HFFc6 (cell line): ENCODE measurements at regions not wholly inside any gene's neighbourhood (a gene's known extent, or its start where the extent isn't known, plus 50 kb on each side); places are given as distances from the start of the nearest gene placed in this dataset.

ENCODE experiments used
- DNase-seq: peaks from one replicate; pipeline ENCODE4 v3.0.0-alpha.2; 2018
- H3K27ac Mint-ChIP-seq: 2 replicates; pipeline ENCODE4 v1.8.0; 2020; ENCODE audit warnings: mild to moderate bottlenecking, mixed read lengths
- H3K27me3 Mint-ChIP-seq: 2 replicates; pipeline ENCODE4 v1.8.0; 2021; ENCODE audit warnings: mild to moderate bottlenecking, moderate library complexity, mixed read lengths; ENCODE audit not compliant: insufficient read depth
- H3K36me3 Mint-ChIP-seq: 2 replicates; pipeline ENCODE4 v1.8.0; 2021; ENCODE audit warnings: low read depth, mixed read lengths
- H3K4me1 Mint-ChIP-seq: 2 replicates; pipeline ENCODE4 v1.8.0; 2020; ENCODE audit warnings: low read depth, mixed read lengths
- H3K4me3 Mint-ChIP-seq: 2 replicates; pipeline ENCODE4 v1.8.0; 2020; ENCODE audit warnings: mild to moderate bottlenecking, moderate library complexity, mixed read lengths
- H3K9me3 Mint-ChIP-seq: 2 replicates; pipeline ENCODE4 v1.8.0; 2020; ENCODE audit warnings: mild to moderate bottlenecking, mixed read lengths
- CTCF ChIP-seq: fragments of 200-600 bp; sonication (generic); IDR thresholded peaks from 2 replicates; pipeline ENCODE4 v1.5.0; 2021; ENCODE audit warnings: antibody characterized with exemption, mild to moderate bottlenecking

- H3K27me3 Mint-ChIP-seq = no peaks in the 10 kb centered on the region; the same call in none of the 2 replicates
- no peak for TF ChIP-seq CTCF
- H3K4me1 Mint-ChIP-seq = peaks cover 30% of the 10 kb centered on the region
- no peaks in the 10 kb centered on the region; the same call in 1 of the 2 replicates for H3K36me3 Mint-ChIP-seq
- no peak overlapping the region for H3K4me3 Mint-ChIP-seq
- no peaks in the 10 kb centered on the region for H3K9me3 Mint-ChIP-seq
- DNase-seq = no peak
- no peak overlapping the region for H3K27ac Mint-ChIP-seq
These were observed 132.1 kb downstream of the MRPL14 start for GRCh38 chr6:43995137-43995536.

GRCh38 chr6:43993881-43994523, 133.2 kb downstream of the MRPL14 start:
- DNase-seq = no peak
- Mint-ChIP-seq H3K4me3 (no peak overlapping the region), H3K36me3 (no peaks in the 10 kb centered on the region; the same call in 1 of the 2 replicates), H3K27ac (no peak overlapping the region), H3K9me3 (no peaks in the 10 kb centered on the region), H3K27me3 (no peaks in the 10 kb centered on the region; the same call in none of the 2 replicates), H3K4me1 (peaks cover 34% of the 10 kb centered on the region)
- no peak for TF ChIP-seq CTCF

GRCh38 chr6:43992783-43993644, 134.2 kb downstream of the MRPL14 start:
- Mint-ChIP-seq H3K9me3 (no peaks in the 10 kb centered on the region), H3K4me1 (peaks cover 34% of the 10 kb centered on the region), H3K36me3 (no peaks in the 10 kb centered on the region; the same call in 1 of the 2 replicates), H3K4me3 (no peak overlapping the region), H3K27ac (no peak overlapping the region), H3K27me3 (no peaks in the 10 kb centered on the region; the same call in none of the 2 replicates)
- no peak for DNase-seq
- TF ChIP-seq CTCF = no peak

- H3K36me3 Mint-ChIP-seq = no peaks in the 10 kb centered on the region; the same call in 1 of the 2 replicates
- no peak for DNase-seq
- H3K9me3 Mint-ChIP-seq = no peaks in the 10 kb centered on the region
- no peak overlapping the region for H3K27ac Mint-ChIP-seq
- H3K4me3 Mint-ChIP-seq = no peak overlapping the region
- no peak for TF ChIP-seq CTCF
- H3K27me3 Mint-ChIP-seq = peaks cover 3% of the 10 kb centered on the region
- H3K4me1 Mint-ChIP-seq = peaks cover 33% of the 10 kb centered on the region
These were observed 135.1 kb downstream of the MRPL14 start for GRCh38 chr6:43992126-43992663.

- no peaks in the 10 kb centered on the region; the same call in 1 of the 2 replicates for H3K36me3 Mint-ChIP-seq
- H3K4me3 Mint-ChIP-seq = no peak overlapping the region
- no peaks in the 10 kb centered on the region for H3K9me3 Mint-ChIP-seq
- H3K27me3 Mint-ChIP-seq = peaks cover 16% of the 10 kb centered on the region
- peaks cover 20% of the 10 kb centered on the region for H3K4me1 Mint-ChIP-seq
- H3K27ac Mint-ChIP-seq = no peak overlapping the region
- no peak for DNase-seq
- no peak for TF ChIP-seq CTCF
These were observed 136.3 kb downstream of the MRPL14 start for GRCh38 chr6:43990627-43991619.
